GM18873 (cell line): ENCODE measurements at regions not wholly inside any gene's neighbourhood (a gene's known extent, or its start where the extent isn't known, plus 50 kb on each side); places are given as distances from the start of the nearest gene placed in this dataset.

Source experiments
- ATAC-seq: cut with Tn5 transposase; IDR thresholded peaks from one replicate; pipeline ENCODE4 v1.9.1; 2021; ENCODE audit warnings: mild to moderate bottlenecking, moderate library complexity, moderate number of reproducible peaks; ENCODE audit not compliant: unreplicated experiment, low FRiP score

- ATAC-seq: no peak
Measured at GRCh38 chr3:99246010-99246654, 344.6 kb upstream of the DCBLD2 start.

DNA sequence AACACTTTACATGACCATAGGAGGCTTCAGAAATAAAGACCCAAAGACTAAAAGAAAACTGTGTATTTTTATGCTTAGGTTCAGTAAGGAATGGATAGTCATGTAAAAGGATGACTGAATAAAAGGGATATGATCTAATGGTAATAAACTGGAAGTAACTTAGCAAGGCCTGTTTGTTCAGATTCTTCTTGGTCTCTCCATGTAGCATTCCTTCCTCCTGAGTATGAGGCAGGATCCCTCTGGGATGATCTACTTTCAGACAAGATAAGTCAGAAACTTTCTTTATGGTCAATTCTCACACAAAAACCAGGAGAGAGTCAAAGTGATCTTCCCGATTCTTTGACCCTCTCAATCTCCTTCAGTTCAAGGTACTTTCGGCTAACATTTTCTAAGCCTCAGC, 340.8 kb upstream of the DCBLD2 start:
- no peak for ATAC-seq

DNA sequence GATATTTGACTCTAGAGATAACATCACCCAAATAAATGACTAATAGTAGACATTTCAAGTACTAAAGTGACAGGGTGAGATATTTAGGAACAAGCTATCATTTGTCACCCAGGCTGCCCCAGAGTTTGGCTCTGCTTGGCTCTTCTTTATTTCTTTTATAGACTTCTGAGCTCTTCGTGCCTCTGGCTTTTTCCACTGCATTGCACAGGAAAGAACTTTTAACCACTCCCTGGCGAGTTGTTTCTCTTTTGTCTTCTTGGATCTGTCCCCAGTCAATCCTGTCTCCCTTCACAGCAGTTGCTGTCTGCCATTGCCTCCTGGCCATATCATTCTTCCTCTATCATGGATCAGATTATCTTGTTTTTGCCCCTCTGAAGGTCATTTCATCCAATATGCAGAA, 339.2 kb upstream of the DCBLD2 start:
- no peak for ATAC-seq

- ATAC-seq: no peak
Measured at GRCh38 chr3:99236576-99236975, 335.1 kb upstream of the DCBLD2 start.

DNA sequence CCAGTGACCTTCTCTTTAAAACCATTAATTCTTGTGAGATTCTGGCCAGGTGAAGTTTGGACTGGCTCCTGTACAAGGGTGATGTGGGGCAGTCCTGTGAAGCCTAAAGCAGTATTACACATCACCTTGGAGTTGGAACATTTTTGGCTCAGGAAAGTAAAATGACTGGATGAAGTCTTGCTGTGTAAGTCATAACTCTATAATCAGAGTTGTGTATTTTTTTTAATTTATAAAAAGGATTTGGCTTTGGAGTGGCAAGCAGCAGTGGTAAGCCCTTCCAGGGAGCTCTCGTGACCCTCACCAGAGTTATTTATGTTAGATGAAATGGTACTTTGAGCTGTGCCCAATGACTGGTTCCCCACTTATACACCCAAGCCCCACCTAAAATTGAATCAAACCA, 331.2 kb upstream of the DCBLD2 start:
- ATAC-seq: no peak

DNA sequence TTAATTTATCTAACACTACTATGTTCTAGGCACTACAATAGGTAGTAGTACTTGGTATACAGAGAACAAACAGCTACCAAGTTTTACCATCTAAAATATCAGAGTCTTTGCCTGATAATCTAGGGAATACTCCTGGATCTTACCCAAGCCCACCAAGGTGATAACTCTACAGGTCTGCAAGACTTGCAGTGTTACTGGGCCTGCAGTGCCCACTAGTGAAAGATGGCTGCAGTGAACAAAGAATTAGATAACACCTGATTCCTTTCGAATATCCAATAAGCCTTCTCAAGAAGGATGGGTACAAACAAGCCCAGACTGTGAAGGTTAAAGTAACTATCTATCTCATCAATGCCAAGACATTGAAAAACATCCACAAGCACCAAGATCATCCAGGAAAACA, 317.0 kb upstream of the DCBLD2 start:
- ATAC-seq: no peak

DNA sequence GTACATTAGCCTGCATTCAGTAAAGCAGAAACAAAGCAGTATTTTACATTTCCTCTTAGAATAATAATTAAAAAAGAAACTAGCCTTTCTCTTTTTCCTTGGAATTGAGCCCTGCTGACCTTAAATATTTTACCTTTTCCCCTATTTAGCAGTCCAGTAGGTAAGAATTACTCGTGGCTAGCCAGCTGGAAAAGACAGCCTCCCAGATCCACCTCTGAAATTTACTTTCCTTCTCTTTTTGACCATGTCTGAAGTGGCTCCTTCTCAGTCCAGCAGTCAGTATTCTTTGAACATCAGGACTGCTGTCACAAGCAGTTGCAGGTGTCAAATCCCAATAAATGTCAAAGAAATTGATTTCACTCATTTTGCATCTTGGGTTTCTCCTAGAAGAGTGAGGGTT, 311.5 kb upstream of the DCBLD2 start:
- no peak for ATAC-seq

DNA sequence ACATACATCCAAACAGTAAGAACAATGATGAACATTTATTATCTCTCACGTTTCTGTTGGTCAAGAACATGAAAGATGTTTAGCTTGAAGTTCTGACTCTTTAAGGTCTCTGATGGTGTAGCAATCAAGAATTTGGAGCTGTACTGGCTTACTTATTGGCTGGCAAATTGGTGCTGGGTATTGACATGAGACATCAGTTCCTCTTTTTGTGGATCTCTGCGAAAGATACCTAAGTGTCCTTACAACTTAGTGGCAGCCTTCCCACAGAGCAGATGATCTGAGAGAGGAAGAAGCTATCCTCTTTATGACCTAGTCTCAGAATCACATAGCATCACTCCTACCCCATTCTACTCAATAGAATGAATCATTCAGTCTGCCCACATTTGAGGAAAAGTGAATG, 309.8 kb upstream of the DCBLD2 start:
- no peak for ATAC-seq

GRCh38 chr3:99199021-99199420, 297.5 kb upstream of the DCBLD2 start:
- ATAC-seq: no peak

- no peak for ATAC-seq
Measured at GRCh38 chr3:99191186-99191585, 289.7 kb upstream of the DCBLD2 start.

DNA sequence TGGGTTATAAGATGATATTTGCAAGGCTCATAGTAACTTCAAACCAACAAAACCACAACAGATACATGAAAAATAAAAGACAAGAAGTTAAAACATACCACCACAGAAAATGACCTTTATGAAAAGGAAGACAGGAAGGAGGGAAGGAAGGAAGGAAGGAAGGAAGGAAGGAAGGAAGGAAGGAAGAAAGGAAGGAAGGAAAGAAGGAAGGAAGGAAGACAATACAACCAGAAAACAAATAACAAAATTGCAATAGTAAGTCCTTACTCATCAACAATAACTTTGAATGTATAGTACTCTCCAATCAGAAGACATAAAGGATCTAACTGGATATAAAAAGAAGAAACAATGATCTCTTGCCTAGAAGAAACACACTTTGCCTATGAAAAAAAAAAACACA, 287.4 kb upstream of the DCBLD2 start:
- ATAC-seq: no peak

DNA sequence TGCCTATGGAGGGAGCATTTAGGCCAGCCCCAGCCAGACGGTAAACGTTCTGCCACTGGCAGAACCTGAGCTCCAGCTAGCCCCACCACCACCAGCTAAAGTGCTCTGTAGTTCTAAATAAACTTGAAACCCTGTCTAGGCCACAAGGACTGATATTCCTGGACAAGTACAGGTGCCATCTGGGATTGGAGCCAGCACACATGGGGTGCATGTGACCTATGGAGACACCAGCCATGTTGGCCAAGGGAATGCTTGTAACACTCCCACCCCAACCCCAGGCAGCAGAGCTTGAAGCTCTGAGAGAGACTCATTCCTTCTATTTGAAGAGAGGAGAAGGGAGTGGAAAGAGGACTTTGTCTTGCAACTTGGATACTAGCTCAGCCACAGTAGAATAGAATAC, 284.5 kb upstream of the DCBLD2 start:
- no peak for ATAC-seq

DNA sequence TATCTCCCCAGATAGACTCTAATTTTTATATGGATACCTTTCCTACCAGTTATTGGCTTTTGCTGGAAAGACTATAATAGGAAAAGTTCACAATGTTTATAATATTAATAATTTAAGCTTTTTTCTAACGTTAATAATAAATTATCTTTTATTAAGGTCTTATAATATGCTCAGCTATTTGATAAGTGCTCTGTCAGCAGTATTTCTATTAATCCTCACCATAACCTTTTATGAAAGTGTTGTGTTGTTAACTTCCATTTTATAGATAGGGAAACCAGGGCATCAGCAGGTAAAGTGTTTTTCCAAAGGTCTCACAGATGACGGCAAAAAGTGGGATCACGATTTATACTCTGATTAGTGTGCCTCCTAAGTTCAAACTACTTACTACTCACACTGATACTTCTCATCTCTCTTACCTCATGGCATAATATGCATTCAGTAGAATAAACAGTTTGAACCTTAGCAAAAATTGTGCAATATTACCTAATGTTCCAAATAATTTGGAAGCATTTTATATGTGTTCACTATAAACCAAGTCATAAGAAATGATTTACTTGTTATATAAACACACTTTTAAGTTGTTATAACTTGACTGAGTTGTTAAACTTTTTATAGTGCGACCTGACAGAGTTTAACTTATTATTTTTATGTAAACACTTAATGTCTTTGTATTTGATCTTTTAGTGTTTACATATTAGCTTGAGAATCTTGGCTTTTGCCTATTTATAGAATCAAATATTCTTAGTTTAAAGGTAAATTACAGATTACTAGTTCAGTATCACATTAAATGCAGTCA, 274.9 kb upstream of the DCBLD2 start:
- ATAC-seq: no peak

DNA sequence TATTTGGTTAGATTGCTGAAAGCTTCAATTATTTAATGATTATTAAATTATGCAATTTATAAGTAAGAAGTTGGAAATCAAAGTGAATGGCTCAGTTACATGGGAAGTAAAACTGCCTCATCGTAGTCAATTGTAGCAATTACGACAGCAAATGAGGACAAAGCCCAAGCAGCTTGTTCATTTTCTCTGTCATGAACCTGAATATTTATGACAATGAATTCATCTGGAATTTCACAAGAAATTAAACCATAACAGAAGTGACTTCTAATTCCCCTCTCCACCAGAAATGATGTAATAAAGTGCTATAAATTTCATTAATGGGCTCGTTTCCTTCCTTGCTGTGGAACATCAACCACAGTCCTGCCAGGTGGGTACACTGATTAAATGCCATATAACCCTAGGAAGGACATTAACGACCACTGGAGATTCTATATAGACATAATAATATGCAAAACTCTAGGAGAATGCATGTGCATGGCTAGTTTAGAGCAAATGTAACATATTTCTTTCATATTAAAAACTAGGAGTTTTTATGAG, 273.8 kb upstream of the DCBLD2 start:
- no peak for ATAC-seq

DNA sequence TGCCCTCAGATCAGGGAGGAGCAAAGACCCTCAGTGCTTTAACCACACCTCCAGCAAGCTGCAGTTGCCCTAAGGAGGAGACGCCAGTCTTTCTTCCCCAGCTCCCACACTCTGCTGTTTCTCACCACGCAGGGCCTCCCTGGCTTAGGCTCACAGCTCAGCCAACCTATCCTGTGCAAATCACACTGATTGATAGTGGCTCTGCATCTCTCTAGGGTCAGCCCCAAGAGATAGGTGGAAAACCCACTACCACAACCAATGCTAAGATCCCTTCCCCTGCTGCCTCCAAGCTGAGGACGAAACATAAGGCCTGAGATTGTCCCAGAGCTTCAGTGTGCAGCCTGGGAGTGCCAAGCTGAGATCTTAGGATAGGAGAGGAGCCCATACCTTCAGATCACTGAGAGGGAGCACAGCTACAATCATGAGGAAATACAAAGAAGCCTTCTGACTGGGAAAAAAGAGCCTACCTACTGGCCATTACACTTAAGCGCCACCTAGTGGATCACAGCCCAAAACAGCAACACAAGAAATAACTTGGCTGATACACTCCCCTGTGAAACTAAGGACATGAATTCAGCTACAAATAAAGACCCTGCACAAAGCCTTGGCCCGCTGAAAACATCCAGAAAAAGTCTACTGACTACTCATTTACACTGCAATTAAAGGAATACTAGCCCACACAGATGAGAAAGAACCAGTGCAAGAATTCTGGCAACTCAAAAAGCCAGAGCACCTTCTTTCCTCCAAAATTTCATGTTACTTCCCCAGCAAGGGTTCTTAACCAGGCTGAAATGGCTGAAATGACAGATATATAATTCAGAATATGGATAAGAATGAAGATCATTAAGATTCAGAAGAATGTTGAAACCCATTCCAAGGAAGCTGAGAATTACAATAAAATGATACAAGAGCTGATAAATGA, 271.5 kb upstream of the DCBLD2 start:
- ATAC-seq: no peak

DNA sequence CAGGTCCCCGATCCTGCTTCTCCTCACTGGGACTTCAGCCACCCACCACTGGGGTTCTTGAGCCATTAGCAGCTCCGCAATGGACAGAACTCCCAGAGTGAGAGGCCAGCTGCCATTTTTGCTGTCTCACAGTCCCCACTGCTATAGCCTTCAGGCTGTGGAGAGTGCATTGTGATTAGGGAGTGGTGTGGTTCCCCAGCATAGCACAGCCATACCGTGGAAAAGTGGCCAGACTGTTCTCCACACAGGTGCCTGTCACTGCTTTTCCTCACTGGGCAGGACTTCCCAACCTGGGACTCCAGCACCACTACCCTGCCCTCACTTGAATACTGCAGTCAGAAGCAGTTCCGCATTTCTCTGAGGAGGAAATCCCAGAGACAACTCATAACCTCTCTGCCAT, 270.3 kb upstream of the DCBLD2 start:
- ATAC-seq: no peak

GRCh38 chr3:99170867-99171517, 269.5 kb upstream of the DCBLD2 start:
- ATAC-seq: no peak

DNA sequence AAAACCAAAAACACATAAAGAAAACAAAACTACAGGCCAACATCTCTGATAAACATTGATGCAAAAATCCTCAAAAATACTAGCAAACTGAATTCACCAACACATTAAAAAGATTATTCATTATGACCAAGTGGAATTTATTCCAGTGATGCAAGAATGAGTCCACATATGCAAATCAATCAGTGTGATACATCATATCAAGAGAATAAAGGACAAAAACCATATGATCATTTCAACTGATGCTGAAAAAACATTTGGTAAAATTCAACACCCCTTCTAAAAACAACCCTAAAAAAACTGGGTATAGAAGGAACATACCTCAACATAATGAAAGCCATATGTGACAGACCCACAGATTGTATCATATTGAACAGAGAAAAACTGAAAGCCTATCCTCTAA, 265.6 kb upstream of the DCBLD2 start:
- ATAC-seq: no peak

DNA sequence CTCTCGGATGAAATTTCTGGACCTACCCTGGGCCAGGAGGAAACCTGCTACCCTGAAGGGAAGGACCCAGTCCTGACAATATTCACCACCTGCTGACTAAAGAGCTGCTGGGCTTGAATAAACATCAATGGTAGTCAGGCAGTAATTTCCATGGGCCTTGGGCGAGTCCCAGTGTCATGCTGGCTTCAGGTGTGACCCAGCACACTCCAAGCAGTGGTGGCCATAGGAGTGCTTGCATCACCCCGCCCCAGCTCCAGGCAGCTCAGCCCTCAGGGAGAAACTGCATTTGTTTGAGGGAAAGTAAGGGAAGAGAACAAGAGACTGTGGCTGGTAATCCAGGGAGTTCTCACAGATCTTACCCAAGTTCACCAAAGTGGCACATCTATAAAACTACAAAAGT, 261.8 kb upstream of the DCBLD2 start:
- ATAC-seq: no peak

- no peak for ATAC-seq
Measured at GRCh38 chr3:99159220-99159762, 257.8 kb upstream of the DCBLD2 start.
